Right cardiac atrium (tissue), 5 donors: ENCODE measurements at regions not wholly inside any gene's neighbourhood (a gene's known extent, or its start where the extent isn't known, plus 50 kb on each side); places are given as distances from the start of the nearest gene placed in this dataset.
A peak's percentile ranks its signal among the peaks of the same experiment; 100 is the strongest.

Source experiments
- ATAC-seq, 2 donors: fragments of 200-7000 bp; cut with Tn5 transposase; one replicate each; pipeline versions ENCODE4 v1.8.0 to v1.9.1; 2020; ENCODE audit warnings: moderate library complexity in 2 of 2, mild to moderate bottlenecking in 1 of 2
- DNase-seq, 3 donors: peaks; one replicate each; pipeline ENCODE4 v3.0.0-alpha.2; 2020
- H3K27ac ChIP-seq: one replicate; pipeline ENCODE4 v1.5.1; 2013; ENCODE audit warnings: mild to moderate bottlenecking, low read length, control low read depth, moderate library complexity
- H3K27me3 ChIP-seq: one replicate; pipeline ENCODE4 v1.6.1; 2013; ENCODE audit not compliant: control insufficient read depth, insufficient read depth
- H3K4me1 ChIP-seq: one replicate; pipeline ENCODE4 v1.6.1; 2013; ENCODE audit warnings: low read length; ENCODE audit not compliant: control insufficient read depth, insufficient read depth
- H3K4me3 ChIP-seq: one replicate; pipeline ENCODE4 v1.5.1; 2013; ENCODE audit warnings: low read length, control low read depth
- H3K9me3 ChIP-seq: one replicate; pipeline ENCODE4 v1.6.1; 2013; ENCODE audit warnings: low read length; ENCODE audit not compliant: control insufficient read depth
- WGBS: extraction: QIAGEN DNeasy Blood & Tissue Kit; methylation state at CpG from one replicate; pipeline ENCODE4 v1.1.7; 2013; 5-methylcytosine and 5-hydroxymethylcytosine counted together
- intact Hi-C, 4 donors: fragments of 100-400 bp; cut with DNase I; formaldehyde crosslinking; loops; one replicate each; pipeline versions ENCODE4 v1.11.0 to v1.14.0; 2022 to 2023
- donor health status: healthy with polysubstance abuse.
- donor health status: DM: no; HTN: yes; CAD: no.
- donor health status: DM: no; HTN: no; CAD: no.
- donor health status: DM: no; HTN: yes; CAD: no; lungs with severe emphysema.
- donor health status: DM: yes; HTN: yes; CAD: no.

DNA sequence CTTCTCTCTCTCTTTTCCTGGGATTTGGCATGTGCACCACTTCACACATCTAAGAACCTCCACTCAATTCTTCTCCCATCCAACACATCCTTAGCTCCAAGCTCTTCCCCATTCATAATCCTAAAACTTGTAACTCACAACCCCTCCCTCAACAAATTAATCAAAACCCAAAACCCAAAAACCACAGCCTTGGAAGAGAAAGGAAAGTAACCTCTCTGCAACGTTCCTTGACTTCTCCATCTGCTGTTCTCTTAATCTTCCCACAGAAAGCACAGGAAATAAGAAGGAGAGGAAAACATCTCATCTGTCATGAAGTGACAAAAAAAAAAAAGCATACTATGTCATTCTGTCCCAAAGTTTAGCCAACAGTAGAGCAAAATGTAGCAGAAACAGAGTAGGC lies 66.2 kb downstream of the DRD1 start:
- no peak overlapping the region for H3K4me3 ChIP-seq
- no peaks in the 10 kb centered on the region for H3K27me3 ChIP-seq
- no peaks in the 10 kb centered on the region for H3K9me3 ChIP-seq
- intact Hi-C loops = no loop called here
- no peak for ATAC-seq
- no peak overlapping the region for H3K27ac ChIP-seq
- WGBS = 38% methylated on average over 1 of the region's 1 CpG
- no peaks in the 10 kb centered on the region for H3K4me1 ChIP-seq
- no peak for DNase-seq

DNA sequence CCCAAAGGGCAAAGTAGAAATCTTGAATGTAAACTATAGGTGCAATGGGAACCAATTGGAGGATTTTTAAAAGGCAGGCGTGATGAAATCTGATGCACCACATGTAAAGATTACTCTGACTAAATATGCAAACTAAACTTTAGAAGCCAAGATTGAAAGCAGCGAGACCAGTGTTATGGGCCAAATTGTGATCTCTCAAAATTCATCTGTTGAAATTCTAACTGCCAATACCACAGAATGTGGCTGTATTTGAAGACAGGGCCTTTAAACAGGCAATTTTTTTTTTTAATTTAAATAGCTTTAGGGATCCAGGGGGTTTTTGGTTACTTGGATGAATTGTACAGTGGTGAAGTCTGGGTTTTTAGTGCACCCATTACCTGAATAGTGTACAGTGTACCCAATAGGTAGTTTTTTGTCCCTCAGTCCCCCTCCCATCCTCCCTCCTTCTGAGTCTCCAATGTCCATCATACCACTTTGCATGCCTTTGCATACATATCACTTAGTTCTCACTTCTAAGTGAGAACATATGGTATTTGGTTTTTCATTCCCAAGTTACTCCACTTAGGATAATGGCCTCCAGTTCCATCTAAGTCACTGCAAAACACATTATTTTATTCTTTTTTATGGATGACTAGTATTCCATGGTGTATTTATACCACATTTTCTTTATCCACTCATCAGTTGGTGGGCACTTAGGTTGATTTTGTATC lies 69.7 kb downstream of the DRD1 start:
- DNase-seq (no peak), ATAC-seq (no peak)
- Histone ChIP-seq H3K27ac (no peak overlapping the region), H3K27me3 (no peaks in the 10 kb centered on the region), H3K4me3 (no peak overlapping the region), H3K9me3 (no peaks in the 10 kb centered on the region), H3K4me1 (no peaks in the 10 kb centered on the region)
- intact Hi-C loops = no loop called here
- WGBS = 86% methylated on average over 2 of the region's 2 CpGs

DNA sequence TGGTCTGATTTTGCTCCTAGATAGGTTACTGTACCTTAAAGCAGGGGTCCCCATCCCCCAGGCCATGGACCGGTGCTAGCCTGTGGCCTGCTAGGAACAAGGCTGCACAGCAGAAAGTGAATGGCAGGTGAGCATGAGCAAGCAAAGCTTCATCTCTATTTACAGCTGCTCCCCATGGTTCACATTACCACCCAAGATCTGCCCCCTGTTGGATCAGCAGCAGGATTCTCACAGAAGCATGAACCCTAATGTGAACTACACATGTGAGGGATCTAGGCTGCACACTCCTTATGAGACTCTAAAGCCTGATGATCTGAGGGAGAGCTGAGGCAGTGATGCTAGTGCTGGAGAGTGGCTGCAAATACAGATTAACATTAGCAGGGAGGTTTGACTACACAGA lies 78.1 kb downstream of the DRD1 start:
- WGBS = 89% methylated on average over 1 of the region's 1 CpG

DNA sequence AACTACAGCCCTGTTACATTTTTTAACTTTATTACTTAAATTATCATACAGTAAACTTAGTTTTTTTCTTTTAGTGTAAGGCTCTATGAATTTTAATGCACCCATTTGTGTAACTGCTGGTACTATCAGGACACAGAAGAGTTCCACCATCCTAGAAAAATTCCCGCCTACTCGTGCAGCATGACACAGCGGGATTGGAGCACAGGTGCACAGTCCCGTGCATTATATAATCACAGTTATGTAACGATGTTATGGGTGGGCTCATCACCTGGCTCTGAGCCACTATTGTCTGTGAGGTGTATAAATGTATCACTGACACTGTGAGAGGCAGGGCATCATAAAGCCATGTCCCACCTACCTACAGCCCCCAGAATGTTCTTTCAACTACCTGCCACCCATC lies 80.7 kb downstream of the DRD1 start:
- Histone ChIP-seq H3K4me3 (no peak overlapping the region), H3K27ac (no peak overlapping the region), H3K4me1 (no peaks in the 10 kb centered on the region), H3K9me3 (no peaks in the 10 kb centered on the region), H3K27me3 (no peaks in the 10 kb centered on the region)
- ATAC-seq (no peak), DNase-seq (no peak)
- intact Hi-C loops = no loop called here
- WGBS = 85% methylated on average over 5 of the region's 5 CpGs

More for the DNA sequence above, 78.1 kb downstream of the DRD1 start:
- intact Hi-C loops = no loop called here
- Histone ChIP-seq H3K27me3 (no peaks in the 10 kb centered on the region), H3K27ac (no peak overlapping the region), H3K9me3 (no peaks in the 10 kb centered on the region), H3K4me1 (no peaks in the 10 kb centered on the region), H3K4me3 (no peak overlapping the region)
- DNase-seq (no peak), ATAC-seq (no peak)

DNA sequence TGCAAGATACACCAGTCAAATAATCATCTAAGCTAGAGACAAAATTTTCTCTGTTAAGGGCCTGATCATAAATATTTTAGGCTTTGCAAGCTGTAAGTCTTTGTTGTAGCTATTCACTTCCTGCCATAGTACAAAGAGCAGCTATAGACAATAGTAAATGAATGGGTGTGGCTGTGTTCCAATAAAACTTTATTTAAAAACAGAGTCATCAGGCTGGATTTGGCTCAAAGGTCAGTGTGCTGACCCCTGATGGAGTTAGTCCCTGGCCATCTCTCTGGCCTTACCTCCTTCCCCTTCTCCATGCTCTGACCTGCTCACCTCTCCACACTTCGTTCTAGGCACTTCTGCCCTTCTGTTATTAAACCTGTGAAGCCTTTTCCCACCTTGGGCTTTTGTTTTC lies 86.0 kb downstream of the DRD1 start:
- no peak for ATAC-seq
- intact Hi-C loops = no loop called here
- 70% methylated on average over 1 of the region's 1 CpG for WGBS
- H3K4me1 ChIP-seq = no peaks in the 10 kb centered on the region
- H3K27ac ChIP-seq = no peak overlapping the region
- no peak overlapping the region for H3K4me3 ChIP-seq
- no peaks in the 10 kb centered on the region for H3K27me3 ChIP-seq
- no peak for DNase-seq
- no peaks in the 10 kb centered on the region for H3K9me3 ChIP-seq

DNA sequence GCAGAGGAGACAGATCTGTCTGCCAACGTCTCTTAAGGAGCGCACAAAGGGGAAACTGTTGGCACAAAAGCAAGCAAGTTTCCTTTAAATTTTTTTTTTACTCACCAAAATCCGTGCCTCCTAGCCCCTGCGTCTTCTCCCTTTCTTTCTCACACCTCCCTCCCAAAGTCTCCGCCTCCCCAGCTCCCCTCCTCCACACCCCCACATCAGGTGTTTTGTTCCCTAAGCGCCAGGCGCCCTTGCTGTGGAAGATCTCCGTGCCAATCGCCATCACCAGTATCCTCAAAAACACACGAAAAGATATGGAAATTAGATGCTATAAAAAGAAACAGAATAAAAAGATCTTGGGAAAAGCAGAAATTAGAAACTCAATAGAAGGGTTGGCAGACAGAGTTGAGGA lies 87.6 kb downstream of the DRD1 start:
- Histone ChIP-seq H3K27ac (no peak overlapping the region), H3K4me3 (no peak overlapping the region), H3K4me1 (no peaks in the 10 kb centered on the region), H3K9me3 (no peaks in the 10 kb centered on the region), H3K27me3 (no peaks in the 10 kb centered on the region)
- WGBS = 60% methylated on average over 10 of the region's 10 CpGs
- ATAC-seq (no peak), DNase-seq (no peak)
- intact Hi-C loops = no loop called here

DNA sequence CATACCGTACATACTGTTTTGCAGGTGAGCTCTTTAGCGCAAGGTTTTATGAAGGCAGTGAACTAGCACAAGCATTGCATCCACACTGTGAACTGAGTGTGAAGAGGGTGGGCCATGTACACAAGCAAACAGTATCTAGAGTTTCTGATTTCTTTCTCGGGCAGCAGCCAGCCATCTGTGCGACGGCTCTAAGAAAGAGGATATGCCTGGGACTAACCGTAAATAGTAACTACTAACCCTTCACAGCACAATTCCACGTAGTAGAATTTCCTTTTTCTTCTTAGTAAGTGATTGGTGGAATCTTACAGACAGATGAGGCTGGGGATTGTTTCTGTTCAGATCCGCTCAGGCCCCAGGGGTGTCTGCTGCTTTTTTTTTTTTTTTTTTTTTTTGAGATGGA lies 89.0 kb downstream of the DRD1 start:
- H3K9me3 ChIP-seq = no peaks in the 10 kb centered on the region
- no peaks in the 10 kb centered on the region for H3K27me3 ChIP-seq
- no peak overlapping the region for H3K27ac ChIP-seq
- no peak overlapping the region for H3K4me3 ChIP-seq
- WGBS = 40% methylated on average over 8 of the region's 8 CpGs
- DNase-seq = no peak
- no peak for ATAC-seq
- H3K4me1 ChIP-seq = no peaks in the 10 kb centered on the region
- intact Hi-C loops = no loop called here

DNA sequence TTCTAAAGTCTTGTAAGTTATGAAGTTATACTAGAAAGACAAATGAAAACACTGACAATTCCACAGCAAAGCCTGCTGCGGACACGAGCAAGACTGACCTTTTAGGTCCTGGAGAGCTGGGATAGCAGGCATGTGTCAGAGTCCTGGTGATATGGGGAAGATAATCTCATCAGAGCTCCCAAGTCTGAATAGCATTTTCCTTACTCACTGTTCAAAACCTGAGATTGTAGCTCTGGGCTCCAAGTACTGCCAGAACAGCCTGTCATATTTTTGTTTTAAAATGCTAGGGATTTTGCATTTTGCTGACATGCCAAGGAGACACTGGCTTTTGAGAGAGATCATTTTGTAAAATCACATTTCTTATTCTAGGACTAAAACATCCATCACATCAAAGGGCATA lies 90.1 kb downstream of the DRD1 start:
- intact Hi-C loops = no loop called here
- no peak for ATAC-seq
- 36% methylated on average over 2 of the region's 2 CpGs for WGBS
- H3K9me3 ChIP-seq = no peaks in the 10 kb centered on the region
- DNase-seq = no peak
- H3K4me3 ChIP-seq = no peak overlapping the region
- no peaks in the 10 kb centered on the region for H3K4me1 ChIP-seq
- H3K27me3 ChIP-seq = no peaks in the 10 kb centered on the region
- no peak overlapping the region for H3K27ac ChIP-seq

DNA sequence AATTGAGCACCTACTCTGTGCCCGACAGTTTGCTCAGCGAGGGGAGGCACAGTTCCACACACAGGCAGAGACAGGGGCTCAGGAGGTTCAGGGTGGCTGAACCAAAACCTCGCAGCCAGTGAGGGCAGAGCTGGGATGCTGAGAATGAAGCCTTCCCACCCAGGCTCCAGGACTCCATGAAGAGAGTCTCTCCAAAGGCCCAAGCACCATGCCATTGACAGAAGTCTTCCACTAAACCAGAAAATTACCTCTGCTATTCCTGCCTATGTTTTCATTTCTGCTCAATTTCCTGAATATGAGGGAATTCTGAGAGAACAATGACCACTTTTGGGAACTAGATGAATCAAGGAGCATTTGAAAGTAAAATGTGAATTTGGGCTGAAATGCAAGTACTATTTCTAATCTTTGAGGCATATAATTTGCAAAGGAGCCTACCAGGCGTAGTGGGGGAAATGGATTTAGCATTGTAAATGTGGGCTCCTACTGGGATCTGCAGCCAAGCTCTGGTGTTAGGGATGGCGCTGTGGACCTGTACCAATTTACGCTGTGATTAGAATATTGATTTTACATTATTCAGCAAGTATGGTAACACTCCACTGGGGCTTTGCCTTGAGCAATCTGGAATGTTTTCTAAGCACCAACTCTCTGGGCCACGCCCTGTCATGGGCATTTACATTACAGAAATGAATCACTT lies 91.9 kb downstream of the DRD1 start:
- no peak for ATAC-seq
- no peaks in the 10 kb centered on the region for H3K27me3 ChIP-seq

DNA sequence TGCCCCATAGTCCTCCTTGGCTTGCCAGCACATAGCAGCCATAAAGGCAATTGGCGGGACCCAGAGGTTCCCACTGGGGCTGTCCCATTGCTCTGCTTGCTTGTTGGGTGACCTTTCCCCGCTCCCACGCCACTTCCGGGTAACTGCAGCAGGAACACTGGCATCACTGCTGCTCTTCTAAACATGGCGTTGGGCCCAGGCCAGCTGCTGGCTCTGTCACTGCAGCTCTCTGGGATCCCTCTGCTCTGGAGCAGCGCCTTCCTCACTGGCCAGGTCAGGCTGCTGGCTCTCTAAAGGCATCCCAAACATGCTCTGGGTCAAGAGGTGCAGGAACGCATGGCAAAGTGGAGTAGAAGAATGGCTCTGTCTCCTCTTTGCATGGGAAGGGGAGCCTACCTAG lies 92.9 kb downstream of the DRD1 start:
- Histone ChIP-seq H3K4me3 (no peak overlapping the region), H3K27me3 (no peaks in the 10 kb centered on the region), H3K27ac (no peak overlapping the region), H3K4me1 (no peaks in the 10 kb centered on the region), H3K9me3 (no peaks in the 10 kb centered on the region)
- intact Hi-C loops = no loop called here
- ATAC-seq = peak in 1 of 2 donors; percentile 45
- DNase-seq = peak in 2 of 3 donors; percentile 32 to 51
- WGBS = 36% methylated on average over 7 of the region's 7 CpGs

More for the DNA sequence above, 91.9 kb downstream of the DRD1 start:
- intact Hi-C loops = no loop called here
- no peak for DNase-seq
- Histone ChIP-seq H3K4me3 (no peak overlapping the region), H3K27ac (no peak overlapping the region), H3K9me3 (no peaks in the 10 kb centered on the region), H3K4me1 (no peaks in the 10 kb centered on the region)
- WGBS = 85% methylated on average over 7 of the region's 7 CpGs

DNA sequence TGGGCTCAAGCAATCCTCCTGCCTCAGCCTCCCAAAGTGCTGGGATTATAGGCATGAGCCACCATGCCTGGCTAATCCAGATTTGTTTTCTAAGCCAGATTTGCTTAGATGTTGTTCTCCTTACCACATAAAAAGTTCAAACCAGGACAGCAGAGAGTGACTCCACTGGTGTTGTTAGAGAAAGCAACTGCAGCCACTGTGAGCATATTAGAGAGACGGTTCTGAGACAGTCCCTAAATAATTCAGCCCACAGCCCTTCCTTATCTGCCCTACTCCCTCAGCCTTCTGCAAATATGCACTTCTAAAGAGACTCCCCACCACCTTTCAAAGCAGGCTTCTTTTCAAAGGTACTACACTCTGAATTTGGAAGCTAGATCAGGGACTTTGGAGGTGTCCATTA lies 96.1 kb downstream of the DRD1 start:
- ATAC-seq = no peak
- no peaks in the 10 kb centered on the region for H3K27me3 ChIP-seq
- H3K27ac ChIP-seq = no peak overlapping the region
- H3K4me1 ChIP-seq = no peaks in the 10 kb centered on the region
- no peak overlapping the region for H3K4me3 ChIP-seq
- WGBS = 24% methylated on average over 1 of the region's 1 CpG
- H3K9me3 ChIP-seq = no peaks in the 10 kb centered on the region
- no peak for DNase-seq
- intact Hi-C loops = no loop called here
